ENCODE measurements at regions not wholly inside any gene's neighbourhood (a gene's known extent, or its start where the extent isn't known, plus 50 kb on each side); places are given as distances from the start of the nearest gene placed in this dataset.

DNA sequence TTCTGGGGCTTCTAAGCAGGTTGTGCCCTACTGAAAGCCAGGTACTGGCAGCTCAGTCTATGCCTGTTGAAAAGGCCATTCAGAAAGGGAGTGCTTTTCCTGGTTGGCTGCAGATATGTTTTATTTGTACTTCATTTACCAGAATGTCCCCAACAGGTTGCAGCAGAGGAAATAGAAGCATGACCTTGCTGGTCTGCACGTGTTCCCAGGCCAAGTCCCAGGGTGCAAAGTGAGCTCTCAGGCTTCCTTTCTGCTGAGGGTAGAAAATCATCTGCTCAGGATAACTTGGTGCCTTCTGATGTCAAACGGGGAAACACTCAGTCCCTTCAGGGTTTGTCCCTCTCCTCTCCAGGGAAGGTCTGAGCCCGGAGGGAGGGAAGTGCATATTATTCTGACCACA lies 356.4 kb downstream of the BCL11B start (continued):
- TF ChIP-seq, protein P1, sequence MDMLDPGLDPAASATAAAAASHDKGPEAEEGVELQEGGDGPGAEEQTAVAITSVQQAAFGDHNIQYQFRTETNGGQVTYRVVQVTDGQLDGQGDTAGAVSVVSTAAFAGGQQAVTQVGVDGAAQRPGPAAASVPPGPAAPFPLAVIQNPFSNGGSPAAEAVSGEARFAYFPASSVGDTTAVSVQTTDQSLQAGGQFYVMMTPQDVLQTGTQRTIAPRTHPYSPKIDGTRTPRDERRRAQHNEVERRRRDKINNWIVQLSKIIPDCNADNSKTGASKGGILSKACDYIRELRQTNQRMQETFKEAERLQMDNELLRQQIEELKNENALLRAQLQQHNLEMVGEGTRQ (CRISPR knock-in tag; IDR thresholded peaks at IDR 0.05) = no peak
- TF ChIP-seq, protein P2, sequence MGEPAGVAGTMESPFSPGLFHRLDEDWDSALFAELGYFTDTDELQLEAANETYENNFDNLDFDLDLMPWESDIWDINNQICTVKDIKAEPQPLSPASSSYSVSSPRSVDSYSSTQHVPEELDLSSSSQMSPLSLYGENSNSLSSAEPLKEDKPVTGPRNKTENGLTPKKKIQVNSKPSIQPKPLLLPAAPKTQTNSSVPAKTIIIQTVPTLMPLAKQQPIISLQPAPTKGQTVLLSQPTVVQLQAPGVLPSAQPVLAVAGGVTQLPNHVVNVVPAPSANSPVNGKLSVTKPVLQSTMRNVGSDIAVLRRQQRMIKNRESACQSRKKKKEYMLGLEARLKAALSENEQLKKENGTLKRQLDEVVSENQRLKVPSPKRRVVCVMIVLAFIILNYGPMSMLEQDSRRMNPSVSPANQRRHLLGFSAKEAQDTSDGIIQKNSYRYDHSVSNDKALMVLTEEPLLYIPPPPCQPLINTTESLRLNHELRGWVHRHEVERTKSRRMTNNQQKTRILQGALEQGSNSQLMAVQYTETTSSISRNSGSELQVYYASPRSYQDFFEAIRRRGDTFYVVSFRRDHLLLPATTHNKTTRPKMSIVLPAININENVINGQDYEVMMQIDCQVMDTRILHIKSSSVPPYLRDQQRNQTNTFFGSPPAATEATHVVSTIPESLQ (CRISPR knock-in tag; IDR thresholded peaks at IDR 0.05) = no peak
- no peak for TF ChIP-seq ZNF232 (CRISPR knock-in tag; IDR thresholded peaks at IDR 0.05)
- TF ChIP-seq, protein P3, sequence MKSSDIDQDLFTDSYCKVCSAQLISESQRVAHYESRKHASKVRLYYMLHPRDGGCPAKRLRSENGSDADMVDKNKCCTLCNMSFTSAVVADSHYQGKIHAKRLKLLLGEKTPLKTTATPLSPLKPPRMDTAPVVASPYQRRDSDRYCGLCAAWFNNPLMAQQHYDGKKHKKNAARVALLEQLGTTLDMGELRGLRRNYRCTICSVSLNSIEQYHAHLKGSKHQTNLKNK (CRISPR knock-in tag; IDR thresholded peaks at IDR 0.05) = no peak
- TF ChIP-seq NR1H2 (CRISPR knock-in tag; IDR thresholded peaks at IDR 0.05) = no peak
- TF ChIP-seq GABPB1 (CRISPR knock-in tag; IDR thresholded peaks at IDR 0.05) = no peak
- TF ChIP-seq, protein P4, sequence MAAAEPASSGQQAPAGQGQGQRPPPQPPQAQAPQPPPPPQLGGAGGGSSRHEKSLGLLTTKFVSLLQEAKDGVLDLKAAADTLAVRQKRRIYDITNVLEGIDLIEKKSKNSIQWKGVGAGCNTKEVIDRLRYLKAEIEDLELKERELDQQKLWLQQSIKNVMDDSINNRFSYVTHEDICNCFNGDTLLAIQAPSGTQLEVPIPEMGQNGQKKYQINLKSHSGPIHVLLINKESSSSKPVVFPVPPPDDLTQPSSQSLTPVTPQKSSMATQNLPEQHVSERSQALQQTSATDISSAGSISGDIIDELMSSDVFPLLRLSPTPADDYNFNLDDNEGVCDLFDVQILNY (CRISPR knock-in tag; IDR thresholded peaks at IDR 0.05) = no peak

DNA sequence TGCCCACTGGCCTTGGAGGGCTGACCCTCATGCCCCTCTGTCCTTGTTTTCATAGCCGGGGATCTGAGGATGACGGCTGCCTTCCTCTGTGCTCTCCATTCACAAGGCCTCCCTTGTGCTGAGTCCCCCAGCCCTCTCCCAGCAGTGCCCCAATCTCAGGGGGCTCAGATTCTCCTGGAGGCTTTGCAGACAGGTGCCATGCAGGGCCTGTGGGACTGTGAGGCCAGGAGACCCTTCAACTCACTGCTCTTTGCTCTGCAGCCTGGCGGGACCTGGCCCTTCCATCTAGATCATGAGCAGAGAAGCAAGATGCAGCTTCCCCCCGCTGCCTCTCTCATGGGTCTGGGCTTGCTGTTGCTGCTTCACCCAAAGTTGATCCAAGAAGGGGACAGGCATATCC lies 356.0 kb downstream of the BCL11B start:
- no peak for ATAC-seq
- DNase-seq (ENCODE audit: low spot score) = no peak
- no peak overlapping the region for H3K4me3 Mint-ChIP-seq
- POLR2A ChIA-PET = no interaction called here
- no peaks in the 10 kb centered on the region for H3K36me3 Mint-ChIP-seq
- no peaks in the 10 kb centered on the region for H3K27me3 Mint-ChIP-seq (ENCODE audit: low read depth)
- CTCF ChIA-PET = no interaction called here
- peaks cover 20% of the 10 kb centered on the region for H3K4me1 Mint-ChIP-seq
- no peak overlapping the region for H3K27ac Mint-ChIP-seq
- H3K9me3 Mint-ChIP-seq = no peaks in the 10 kb centered on the region
- no peak for TF ChIP-seq TP53 (CRISPR knock-in tag; IDR thresholded peaks at IDR 0.05)
- TF ChIP-seq, protein P5, sequence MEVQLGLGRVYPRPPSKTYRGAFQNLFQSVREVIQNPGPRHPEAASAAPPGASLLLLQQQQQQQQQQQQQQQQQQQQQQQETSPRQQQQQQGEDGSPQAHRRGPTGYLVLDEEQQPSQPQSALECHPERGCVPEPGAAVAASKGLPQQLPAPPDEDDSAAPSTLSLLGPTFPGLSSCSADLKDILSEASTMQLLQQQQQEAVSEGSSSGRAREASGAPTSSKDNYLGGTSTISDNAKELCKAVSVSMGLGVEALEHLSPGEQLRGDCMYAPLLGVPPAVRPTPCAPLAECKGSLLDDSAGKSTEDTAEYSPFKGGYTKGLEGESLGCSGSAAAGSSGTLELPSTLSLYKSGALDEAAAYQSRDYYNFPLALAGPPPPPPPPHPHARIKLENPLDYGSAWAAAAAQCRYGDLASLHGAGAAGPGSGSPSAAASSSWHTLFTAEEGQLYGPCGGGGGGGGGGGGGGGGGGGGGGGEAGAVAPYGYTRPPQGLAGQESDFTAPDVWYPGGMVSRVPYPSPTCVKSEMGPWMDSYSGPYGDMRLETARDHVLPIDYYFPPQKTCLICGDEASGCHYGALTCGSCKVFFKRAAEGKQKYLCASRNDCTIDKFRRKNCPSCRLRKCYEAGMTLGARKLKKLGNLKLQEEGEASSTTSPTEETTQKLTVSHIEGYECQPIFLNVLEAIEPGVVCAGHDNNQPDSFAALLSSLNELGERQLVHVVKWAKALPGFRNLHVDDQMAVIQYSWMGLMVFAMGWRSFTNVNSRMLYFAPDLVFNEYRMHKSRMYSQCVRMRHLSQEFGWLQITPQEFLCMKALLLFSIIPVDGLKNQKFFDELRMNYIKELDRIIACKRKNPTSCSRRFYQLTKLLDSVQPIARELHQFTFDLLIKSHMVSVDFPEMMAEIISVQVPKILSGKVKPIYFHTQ (CRISPR knock-in tag; IDR thresholded peaks at IDR 0.05) = no peak
- TF ChIP-seq, protein P6, sequence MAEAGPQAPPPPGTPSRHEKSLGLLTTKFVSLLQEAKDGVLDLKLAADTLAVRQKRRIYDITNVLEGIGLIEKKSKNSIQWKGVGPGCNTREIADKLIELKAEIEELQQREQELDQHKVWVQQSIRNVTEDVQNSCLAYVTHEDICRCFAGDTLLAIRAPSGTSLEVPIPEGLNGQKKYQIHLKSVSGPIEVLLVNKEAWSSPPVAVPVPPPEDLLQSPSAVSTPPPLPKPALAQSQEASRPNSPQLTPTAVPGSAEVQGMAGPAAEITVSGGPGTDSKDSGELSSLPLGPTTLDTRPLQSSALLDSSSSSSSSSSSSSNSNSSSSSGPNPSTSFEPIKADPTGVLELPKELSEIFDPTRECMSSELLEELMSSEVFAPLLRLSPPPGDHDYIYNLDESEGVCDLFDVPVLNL (CRISPR knock-in tag; IDR thresholded peaks at IDR 0.05; ENCODE audit: borderline replicate concordance, low read depth) = no peak
- TF ChIP-seq HMGA2 (CRISPR knock-in tag; IDR thresholded peaks at IDR 0.05) = no peak
- TF ChIP-seq, protein P7, sequence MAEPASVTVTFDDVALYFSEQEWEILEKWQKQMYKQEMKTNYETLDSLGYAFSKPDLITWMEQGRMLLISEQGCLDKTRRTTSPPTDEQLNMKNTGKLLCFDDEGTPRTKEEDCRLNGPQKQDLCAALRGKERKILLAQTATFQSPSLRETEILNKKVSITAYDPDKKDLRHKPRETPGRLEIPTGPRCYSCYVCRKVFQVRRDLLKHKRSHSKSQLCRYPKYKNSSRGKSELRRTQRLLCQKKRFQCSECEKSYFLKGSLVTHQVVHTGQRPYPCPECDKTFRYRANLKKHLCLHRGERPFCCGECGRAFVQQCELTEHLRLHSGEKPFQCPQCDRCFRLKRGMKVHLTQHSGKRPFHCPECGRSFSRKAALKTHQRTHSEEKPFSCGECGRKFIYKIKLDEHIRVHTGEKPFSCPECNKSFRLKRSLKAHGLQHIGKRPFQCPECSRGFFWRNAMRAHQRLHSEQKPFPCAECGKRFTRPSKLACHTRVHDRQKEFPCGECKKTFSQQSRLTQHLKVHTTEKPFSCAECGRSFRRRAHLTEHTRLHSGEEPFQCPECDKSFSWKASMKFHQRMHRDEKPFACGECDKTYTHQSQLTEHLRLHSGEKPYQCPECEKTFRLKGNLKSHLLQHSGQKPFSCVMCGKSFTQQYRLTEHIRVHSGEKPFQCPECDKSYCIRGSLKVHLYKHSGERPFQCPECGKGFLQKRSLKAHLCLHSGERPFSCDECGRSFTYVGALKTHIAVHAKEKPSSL (CRISPR knock-in tag; conservative IDR thresholded peaks at IDR 0.05) = no peak
- TF ChIP-seq GRHL2 (CRISPR knock-in tag; IDR thresholded peaks at IDR 0.05; ENCODE audit: insufficient replicate concordance, severe bottlenecking) = no peak
- TF ChIP-seq ZNF317 (CRISPR knock-in tag; IDR thresholded peaks at IDR 0.05; ENCODE audit: borderline replicate concordance, low read depth) = no peak
- TF ChIP-seq ZNF671 (CRISPR knock-in tag; IDR thresholded peaks at IDR 0.05) = no peak
- no peak for TF ChIP-seq GABPB1 (CRISPR knock-in tag; IDR thresholded peaks at IDR 0.05)
- TF ChIP-seq, protein P8, sequence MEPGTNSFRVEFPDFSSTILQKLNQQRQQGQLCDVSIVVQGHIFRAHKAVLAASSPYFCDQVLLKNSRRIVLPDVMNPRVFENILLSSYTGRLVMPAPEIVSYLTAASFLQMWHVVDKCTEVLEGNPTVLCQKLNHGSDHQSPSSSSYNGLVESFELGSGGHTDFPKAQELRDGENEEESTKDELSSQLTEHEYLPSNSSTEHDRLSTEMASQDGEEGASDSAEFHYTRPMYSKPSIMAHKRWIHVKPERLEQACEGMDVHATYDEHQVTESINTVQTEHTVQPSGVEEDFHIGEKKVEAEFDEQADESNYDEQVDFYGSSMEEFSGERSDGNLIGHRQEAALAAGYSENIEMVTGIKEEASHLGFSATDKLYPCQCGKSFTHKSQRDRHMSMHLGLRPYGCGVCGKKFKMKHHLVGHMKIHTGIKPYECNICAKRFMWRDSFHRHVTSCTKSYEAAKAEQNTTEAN (CRISPR knock-in tag; IDR thresholded peaks at IDR 0.05) = no peak
- no peak for TF ChIP-seq RORB (CRISPR knock-in tag; IDR thresholded peaks at IDR 0.05)
- no peak for TF ChIP-seq MXD4 (CRISPR knock-in tag; IDR thresholded peaks at IDR 0.05; ENCODE audit: borderline replicate concordance)
- TF ChIP-seq, protein P9, sequence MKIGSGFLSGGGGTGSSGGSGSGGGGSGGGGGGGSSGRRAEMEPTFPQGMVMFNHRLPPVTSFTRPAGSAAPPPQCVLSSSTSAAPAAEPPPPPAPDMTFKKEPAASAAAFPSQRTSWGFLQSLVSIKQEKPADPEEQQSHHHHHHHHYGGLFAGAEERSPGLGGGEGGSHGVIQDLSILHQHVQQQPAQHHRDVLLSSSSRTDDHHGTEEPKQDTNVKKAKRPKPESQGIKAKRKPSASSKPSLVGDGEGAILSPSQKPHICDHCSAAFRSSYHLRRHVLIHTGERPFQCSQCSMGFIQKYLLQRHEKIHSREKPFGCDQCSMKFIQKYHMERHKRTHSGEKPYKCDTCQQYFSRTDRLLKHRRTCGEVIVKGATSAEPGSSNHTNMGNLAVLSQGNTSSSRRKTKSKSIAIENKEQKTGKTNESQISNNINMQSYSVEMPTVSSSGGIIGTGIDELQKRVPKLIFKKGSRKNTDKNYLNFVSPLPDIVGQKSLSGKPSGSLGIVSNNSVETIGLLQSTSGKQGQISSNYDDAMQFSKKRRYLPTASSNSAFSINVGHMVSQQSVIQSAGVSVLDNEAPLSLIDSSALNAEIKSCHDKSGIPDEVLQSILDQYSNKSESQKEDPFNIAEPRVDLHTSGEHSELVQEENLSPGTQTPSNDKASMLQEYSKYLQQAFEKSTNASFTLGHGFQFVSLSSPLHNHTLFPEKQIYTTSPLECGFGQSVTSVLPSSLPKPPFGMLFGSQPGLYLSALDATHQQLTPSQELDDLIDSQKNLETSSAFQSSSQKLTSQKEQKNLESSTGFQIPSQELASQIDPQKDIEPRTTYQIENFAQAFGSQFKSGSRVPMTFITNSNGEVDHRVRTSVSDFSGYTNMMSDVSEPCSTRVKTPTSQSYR (CRISPR knock-in tag; IDR thresholded peaks at IDR 0.05) = no peak
- no peak for TF ChIP-seq ZNF219 (CRISPR knock-in tag; IDR thresholded peaks at IDR 0.05; ENCODE audit: borderline replicate concordance)

Measured in WTC11 (cell line).